Thoracic aorta (tissue), 2 donors: ENCODE measurements at regions not wholly inside any gene's neighbourhood (a gene's known extent, or its start where the extent isn't known, plus 50 kb on each side); places are given as distances from the start of the nearest gene placed in this dataset.

Source experiments
- ATAC-seq: fragments of 150-250 bp; one replicate; pipeline ENCODE4 v1.8.0; 2017; ENCODE audit warnings: low read depth; ENCODE audit not compliant: insufficient number of reproducible peaks, low FRiP score
- DNase-seq: peaks from one replicate; pipeline ENCODE4 v3.0.0-alpha.2; 2020; ENCODE audit warnings: low spot score
- H3K27ac ChIP-seq, 2 donors: fragments of 200-600 bp; sonication (generic); 1 replicate in 1 of 2; 2 replicates in 1 of 2; pipeline ENCODE4 v1.5.1; 2016; ENCODE audit warnings: mild to moderate bottlenecking in 2 of 2, moderate library complexity in 2 of 2
- H3K27me3 ChIP-seq: fragments of 200-600 bp; sonication (generic); replicated peaks from 2 replicates; pipeline ENCODE4 v1.6.0; 2016; ENCODE audit warnings: mild to moderate bottlenecking; ENCODE audit not compliant: insufficient read depth
- H3K36me3 ChIP-seq: fragments of 200-600 bp; sonication (generic); one replicate; pipeline ENCODE4 v1.5.1; 2016
- H3K4me1 ChIP-seq, 2 donors: fragments of 200-600 bp; sonication (generic); 1 replicate in 1 of 2; 2 replicates in 1 of 2; pipeline versions ENCODE4 v1.5.1 to v1.6.0; 2016; ENCODE audit warnings: low read depth in 2 of 2, mild to moderate bottlenecking in 1 of 2; ENCODE audit not compliant: control insufficient read depth in 1 of 2
- H3K4me3 ChIP-seq: fragments of 200-600 bp; sonication (generic); 2 replicates; pipeline ENCODE4 v1.5.1; 2016; ENCODE audit warnings: mild to moderate bottlenecking
- H3K9me3 ChIP-seq: fragments of 200-600 bp; sonication (generic); 2 replicates; pipeline ENCODE4 v1.5.1; 2016
- TF ChIP-seq, protein P1 (sequence below): fragments of 200-600 bp; sonication (generic); IDR thresholded peaks from one replicate; pipeline ENCODE4 v1.5.1; 2019; ENCODE audit warnings: antibody characterized with exemption

DNA sequence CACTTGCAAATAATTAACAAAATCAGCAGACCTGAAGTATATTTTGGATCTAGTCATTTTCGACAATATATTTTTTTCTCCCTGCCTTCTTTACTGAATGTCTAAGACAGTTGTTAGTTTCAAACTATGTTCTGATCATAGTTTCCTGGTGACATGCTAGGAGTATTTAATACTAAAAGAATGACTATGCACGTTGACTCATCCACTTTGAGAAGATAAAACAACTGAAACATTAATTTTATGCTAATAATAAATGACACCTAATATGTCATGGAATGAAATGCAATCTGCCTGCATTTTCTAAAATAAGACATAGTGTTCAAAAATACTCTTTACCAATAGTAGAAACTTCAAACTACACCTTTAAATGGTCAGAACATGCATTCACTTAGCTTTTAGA is 2123.7 kb upstream of the C9orf72 start:
- Histone ChIP-seq H3K9me3 (peaks cover 4% of the 10 kb centered on the region), H3K27me3 (no peaks in the 10 kb centered on the region), H3K4me1 (no peaks in the 10 kb centered on the region), H3K4me3 (no peak overlapping the region), H3K27ac (no peak overlapping the region), H3K36me3 (no peaks in the 10 kb centered on the region)
- TF ChIP-seq, protein P1, sequence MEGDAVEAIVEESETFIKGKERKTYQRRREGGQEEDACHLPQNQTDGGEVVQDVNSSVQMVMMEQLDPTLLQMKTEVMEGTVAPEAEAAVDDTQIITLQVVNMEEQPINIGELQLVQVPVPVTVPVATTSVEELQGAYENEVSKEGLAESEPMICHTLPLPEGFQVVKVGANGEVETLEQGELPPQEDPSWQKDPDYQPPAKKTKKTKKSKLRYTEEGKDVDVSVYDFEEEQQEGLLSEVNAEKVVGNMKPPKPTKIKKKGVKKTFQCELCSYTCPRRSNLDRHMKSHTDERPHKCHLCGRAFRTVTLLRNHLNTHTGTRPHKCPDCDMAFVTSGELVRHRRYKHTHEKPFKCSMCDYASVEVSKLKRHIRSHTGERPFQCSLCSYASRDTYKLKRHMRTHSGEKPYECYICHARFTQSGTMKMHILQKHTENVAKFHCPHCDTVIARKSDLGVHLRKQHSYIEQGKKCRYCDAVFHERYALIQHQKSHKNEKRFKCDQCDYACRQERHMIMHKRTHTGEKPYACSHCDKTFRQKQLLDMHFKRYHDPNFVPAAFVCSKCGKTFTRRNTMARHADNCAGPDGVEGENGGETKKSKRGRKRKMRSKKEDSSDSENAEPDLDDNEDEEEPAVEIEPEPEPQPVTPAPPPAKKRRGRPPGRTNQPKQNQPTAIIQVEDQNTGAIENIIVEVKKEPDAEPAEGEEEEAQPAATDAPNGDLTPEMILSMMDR = no peak
- DNase-seq (no peak), ATAC-seq (no peak)

DNA sequence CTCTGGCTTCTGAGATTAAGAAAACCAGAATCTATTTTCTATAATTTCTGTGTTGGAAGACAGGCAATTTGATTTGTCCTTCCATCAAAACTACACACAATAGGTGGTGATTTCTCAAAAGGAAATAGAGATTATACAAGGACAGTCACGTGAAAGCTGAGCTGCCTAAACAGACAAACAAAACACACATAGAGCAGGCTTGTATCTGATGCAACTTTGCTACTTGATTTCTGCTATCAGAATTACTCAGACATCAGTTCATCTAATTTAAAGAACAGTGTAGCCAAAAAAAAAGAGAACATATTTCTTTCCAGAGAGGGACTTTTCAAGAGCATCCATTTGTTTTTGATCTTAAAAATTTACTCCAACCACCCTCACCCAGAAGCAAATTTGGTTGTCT is 2128.3 kb upstream of the C9orf72 start:
- no peaks in the 10 kb centered on the region for H3K27me3 ChIP-seq
- no peak overlapping the region for H3K27ac ChIP-seq
- no peak for DNase-seq
- ATAC-seq = no peak
- TF ChIP-seq, protein P1 = no peak
- H3K9me3 ChIP-seq = no peaks in the 10 kb centered on the region
- H3K4me3 ChIP-seq = no peak overlapping the region
- no peaks in the 10 kb centered on the region for H3K36me3 ChIP-seq
- H3K4me1 ChIP-seq = no peaks in the 10 kb centered on the region

DNA sequence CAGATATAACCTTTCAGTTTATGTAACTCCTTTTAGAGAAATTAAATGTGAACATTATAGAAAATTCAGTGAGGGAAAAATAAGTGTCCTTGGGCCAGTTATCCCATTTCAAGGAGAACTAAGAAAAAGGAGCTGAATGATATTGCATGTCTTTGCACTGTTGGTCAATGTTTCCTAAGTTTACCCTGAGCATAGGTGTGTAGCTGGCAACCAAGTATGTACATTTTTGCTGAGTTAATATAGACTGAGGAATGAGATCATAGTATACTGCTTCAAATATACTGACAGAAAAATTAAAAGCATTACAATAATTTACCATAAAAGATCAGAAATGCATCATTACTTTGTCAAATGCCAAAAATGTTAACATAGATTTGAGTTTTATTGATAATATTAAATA is 2128.7 kb upstream of the C9orf72 start:
- ATAC-seq = no peak

DNA sequence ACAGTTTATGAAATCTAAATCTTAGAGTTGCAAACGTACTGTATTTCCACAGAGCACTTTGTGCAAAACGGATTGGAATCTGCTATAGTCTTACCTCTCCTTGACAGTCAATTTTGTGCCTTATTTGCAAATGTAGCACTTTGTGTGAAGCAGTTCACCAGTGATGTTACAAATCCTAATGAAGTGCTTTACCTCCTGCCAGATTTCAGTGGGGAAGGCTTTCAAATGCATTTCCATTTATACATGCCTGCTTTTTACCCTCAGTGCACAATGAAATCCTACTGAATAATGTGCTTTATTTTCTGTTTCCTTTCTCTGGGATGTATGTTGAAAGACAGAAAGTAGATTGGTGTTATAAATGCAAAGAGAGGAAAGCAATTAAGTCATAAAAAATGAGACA is 2141.6 kb upstream of the C9orf72 start:
- ATAC-seq = no peak
- no peaks in the 10 kb centered on the region for H3K9me3 ChIP-seq
- no peaks in the 10 kb centered on the region for H3K36me3 ChIP-seq
- H3K4me1 ChIP-seq = no peaks in the 10 kb centered on the region
- H3K27ac ChIP-seq = no peak overlapping the region
- no peak for DNase-seq
- TF ChIP-seq, protein P1 = no peak
- H3K27me3 ChIP-seq = no peaks in the 10 kb centered on the region
- H3K4me3 ChIP-seq = no peak overlapping the region

More for the DNA sequence above, 2128.7 kb upstream of the C9orf72 start:
- DNase-seq = no peak
- Histone ChIP-seq H3K27ac (no peak overlapping the region), H3K36me3 (no peaks in the 10 kb centered on the region), H3K4me1 (no peaks in the 10 kb centered on the region), H3K4me3 (no peak overlapping the region), H3K27me3 (no peaks in the 10 kb centered on the region), H3K9me3 (no peaks in the 10 kb centered on the region)
- TF ChIP-seq, protein P1 = no peak

DNA sequence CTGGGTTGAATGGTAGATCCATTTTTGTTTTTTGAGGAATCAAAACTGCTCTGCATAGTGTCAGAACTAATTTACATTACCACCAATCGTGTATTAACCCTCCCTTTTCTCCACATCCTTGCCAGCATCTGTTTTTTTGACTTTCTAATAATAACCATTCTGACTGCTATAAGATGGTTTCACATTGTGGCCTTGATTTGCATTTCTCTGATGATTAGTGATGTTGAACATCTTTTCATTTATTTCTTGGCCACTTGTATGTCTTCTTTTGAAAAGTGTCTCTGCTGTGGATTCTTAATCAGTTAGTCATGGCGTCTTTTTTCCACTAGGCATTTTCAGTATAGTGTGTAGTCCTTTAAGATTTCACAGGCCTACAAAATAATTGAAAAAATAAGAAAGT is 2144.3 kb upstream of the C9orf72 start:
- H3K4me3 ChIP-seq = no peak overlapping the region
- H3K27ac ChIP-seq = no peak overlapping the region
- H3K9me3 ChIP-seq = no peaks in the 10 kb centered on the region
- no peaks in the 10 kb centered on the region for H3K36me3 ChIP-seq
- DNase-seq (no peak), ATAC-seq (no peak)
- TF ChIP-seq, protein P1 = no peak
- no peaks in the 10 kb centered on the region for H3K27me3 ChIP-seq
- H3K4me1 ChIP-seq = no peaks in the 10 kb centered on the region
